HepG2 (cell line): ENCODE measurements at regions not wholly inside any gene's neighbourhood (a gene's known extent, or its start where the extent isn't known, plus 50 kb on each side); places are given as distances from the start of the nearest gene placed in this dataset.

Source experiments
- ATAC-seq: fragments of 200-7000 bp; cut with Tn5 transposase; 3 replicates; pipeline ENCODE4 v1.9.1; 2020; ENCODE audit warnings: mild to moderate bottlenecking, moderate library complexity
- BruUV-seq: library from RNA; stranded (reverse); fragments of 400-500 nt; replicated peaks from 2 replicates; lab custom pipeline; 2021; lab: Mats Ljungman, UMichigan
- CTCF ChIA-PET: fragments of 300-600 bp; formaldehyde crosslinking; extraction: SDS; loops from one replicate; lab custom pipeline; 2021; ENCODE audit warnings: low total read pairs, inconsistent platforms, low intra/inter-chr PET ratio; lab: Yijun Ruan, JAX
- POLR2A ChIA-PET: fragments of 350-600 bp; sonication (Branson Sonifier 250); formaldehyde crosslinking; loops from one replicate; lab custom pipeline; 2020; ENCODE audit warnings: antibody characterized with exemption, inconsistent platforms; lab: Yijun Ruan, JAX
- DNase-seq: peaks from one replicate; pipeline ENCODE4 v3.0.0-alpha.2; 2015; ENCODE audit warnings: low spot score
- FAIRE-seq: peaks from 3 replicates; lab custom pipeline; 2011; peaks lifted over from hg19 to GRCh38; lab: Jason Lieb, UNC
- H2AFZ ChIP-seq: one replicate; pipeline ENCODE4 v1.6.1; 2011; ENCODE audit warnings: low read length, inconsistent platforms
- H3K27ac ChIP-seq: fragments of 300-600 bp; 3 replicates; pipeline ENCODE4 v1.8.0; 2011; ENCODE audit warnings: mixed run types, mild to moderate bottlenecking, mixed read lengths, low read length, inconsistent platforms; ENCODE audit not compliant: insufficient read depth; ENCODE audit errors: extremely low read length
- H3K27me3 ChIP-seq, 2 experiments: fragments of 200-600 bp in 1 of 2; 2 replicates in 1 of 2; 3 replicates in 1 of 2; pipeline versions ENCODE4 v1.6.0 to v1.8.0; 2011; ENCODE audit warnings: low read length in 2 of 2, mild to moderate bottlenecking in 2 of 2, moderate library complexity in 2 of 2, inconsistent platforms in 1 of 2; ENCODE audit not compliant: insufficient read depth in 2 of 2, control insufficient read depth in 1 of 2
- H3K36me3 ChIP-seq, 2 experiments: fragments of 200-600 bp in 1 of 2; replicated peaks in 1 of 2; 2 replicates in 1 of 2; 3 replicates in 1 of 2; pipeline versions ENCODE4 v1.5.1 to v1.8.0; 2011; ENCODE audit warnings: low read length in 2 of 2, inconsistent platforms in 1 of 2; ENCODE audit not compliant: insufficient read depth in 2 of 2, control insufficient read depth in 1 of 2
- H3K4me1 ChIP-seq: 2 replicates; pipeline ENCODE4 v1.5.1; 2012; ENCODE audit warnings: low read length, inconsistent platforms; ENCODE audit not compliant: insufficient read depth
- H3K4me2 ChIP-seq: 2 replicates; pipeline ENCODE4 v1.6.0; 2011; ENCODE audit warnings: low read depth, low read length, inconsistent platforms
- H3K4me3 ChIP-seq, 3 experiments: fragments of 200-600 bp in 1 of 3; sonication (generic), shearing (Covaris generic) in 1 of 3; replicated peaks in 1 of 3; 2 replicates each; pipeline ENCODE4 v1.5.1; 2011 to 2016; ENCODE audit warnings: low read length in 3 of 3, inconsistent platforms in 2 of 3, low read depth in 2 of 3, mild to moderate bottlenecking in 2 of 3, control low read depth in 1 of 3, mixed read lengths in 1 of 3; ENCODE audit not compliant: insufficient read depth in 1 of 3
- H3K79me2 ChIP-seq: one replicate; pipeline ENCODE4 v1.6.1; 2011; ENCODE audit warnings: low read length, inconsistent platforms; ENCODE audit not compliant: insufficient read depth
- H3K9ac ChIP-seq: 2 replicates; pipeline ENCODE4 v1.6.0; 2011; ENCODE audit warnings: mild to moderate bottlenecking, low read depth, low read length, inconsistent platforms; ENCODE audit not compliant: insufficient read depth
- H3K9me3 ChIP-seq: 2 replicates; pipeline ENCODE4 v1.5.1; 2012; ENCODE audit warnings: mild to moderate bottlenecking, low read length
- H4K20me1 ChIP-seq: 2 replicates; pipeline ENCODE4 v1.6.0; 2011; ENCODE audit warnings: inconsistent platforms, mild to moderate bottlenecking, low read length, moderate library complexity; ENCODE audit not compliant: insufficient read depth
- BHLHE40 ChIP-seq: IDR thresholded peaks from 2 replicates; pipeline ENCODE4 v1.6.1; 2011; ENCODE audit warnings: low read length, improper control_type of control experiment
- ETV6 ChIP-seq: sonication (generic); formaldehyde crosslinking; conservative IDR thresholded peaks from 2 replicates; pipeline ENCODE4 v1.4.0; 2020; ENCODE audit warnings: missing genetic modification reagents
- SNAPC5 ChIP-seq: sonication (generic); formaldehyde crosslinking; IDR thresholded peaks from 2 replicates; pipeline ENCODE4 v1.8.1; 2023; ENCODE audit warnings: mild to moderate bottlenecking, missing genetic modification reagents, borderline replicate concordance
- ZBED4 ChIP-seq: sonication (generic); formaldehyde crosslinking; IDR thresholded peaks from 2 replicates; pipeline ENCODE4 v1.4.0; 2020; ENCODE audit warnings: missing genetic modification reagents, borderline replicate concordance
- ZMAT3 ChIP-seq: sonication (generic); formaldehyde crosslinking; conservative IDR thresholded peaks from 2 replicates; pipeline ENCODE4 v1.7.0; 2021; ENCODE audit warnings: missing genetic modification reagents
- WGBS: methylation state at CpG from one replicate; pipeline ENCODE4 v1.1.6; 2017; ENCODE audit warnings: low lambda C conversion rate; 5-methylcytosine and 5-hydroxymethylcytosine counted together
- in situ Hi-C: cut with HindIII; loops from 2 replicates; pipeline ENCODE4 v1.10.0; 2017; ENCODE audit warnings: low pct_unique_long_range_greater_than_20kb; ENCODE audit not compliant: extremely low pct_ligation_motif_present
- intact Hi-C: fragments of 100-400 bp; cut with micrococcal nuclease; formaldehyde crosslinking; loops from one replicate; pipeline ENCODE4 v1.10.0; 2022; ENCODE audit not compliant: unreplicated experiment
- TF ChIP-seq, protein P1 (sequence below), 2 experiments: fragments of 450-650 bp in 1 of 2; sonication (generic) in 1 of 2; formaldehyde crosslinking in 1 of 2; IDR thresholded peaks; 2 replicates each; pipeline versions ENCODE4 v1.6.1 to v1.8.0; 2016 to 2022; ENCODE audit warnings: antibody characterized with exemption in 1 of 2, mild to moderate bottlenecking in 1 of 2, missing genetic modification reagents in 1 of 2

- TF ChIP-seq, protein P1, sequence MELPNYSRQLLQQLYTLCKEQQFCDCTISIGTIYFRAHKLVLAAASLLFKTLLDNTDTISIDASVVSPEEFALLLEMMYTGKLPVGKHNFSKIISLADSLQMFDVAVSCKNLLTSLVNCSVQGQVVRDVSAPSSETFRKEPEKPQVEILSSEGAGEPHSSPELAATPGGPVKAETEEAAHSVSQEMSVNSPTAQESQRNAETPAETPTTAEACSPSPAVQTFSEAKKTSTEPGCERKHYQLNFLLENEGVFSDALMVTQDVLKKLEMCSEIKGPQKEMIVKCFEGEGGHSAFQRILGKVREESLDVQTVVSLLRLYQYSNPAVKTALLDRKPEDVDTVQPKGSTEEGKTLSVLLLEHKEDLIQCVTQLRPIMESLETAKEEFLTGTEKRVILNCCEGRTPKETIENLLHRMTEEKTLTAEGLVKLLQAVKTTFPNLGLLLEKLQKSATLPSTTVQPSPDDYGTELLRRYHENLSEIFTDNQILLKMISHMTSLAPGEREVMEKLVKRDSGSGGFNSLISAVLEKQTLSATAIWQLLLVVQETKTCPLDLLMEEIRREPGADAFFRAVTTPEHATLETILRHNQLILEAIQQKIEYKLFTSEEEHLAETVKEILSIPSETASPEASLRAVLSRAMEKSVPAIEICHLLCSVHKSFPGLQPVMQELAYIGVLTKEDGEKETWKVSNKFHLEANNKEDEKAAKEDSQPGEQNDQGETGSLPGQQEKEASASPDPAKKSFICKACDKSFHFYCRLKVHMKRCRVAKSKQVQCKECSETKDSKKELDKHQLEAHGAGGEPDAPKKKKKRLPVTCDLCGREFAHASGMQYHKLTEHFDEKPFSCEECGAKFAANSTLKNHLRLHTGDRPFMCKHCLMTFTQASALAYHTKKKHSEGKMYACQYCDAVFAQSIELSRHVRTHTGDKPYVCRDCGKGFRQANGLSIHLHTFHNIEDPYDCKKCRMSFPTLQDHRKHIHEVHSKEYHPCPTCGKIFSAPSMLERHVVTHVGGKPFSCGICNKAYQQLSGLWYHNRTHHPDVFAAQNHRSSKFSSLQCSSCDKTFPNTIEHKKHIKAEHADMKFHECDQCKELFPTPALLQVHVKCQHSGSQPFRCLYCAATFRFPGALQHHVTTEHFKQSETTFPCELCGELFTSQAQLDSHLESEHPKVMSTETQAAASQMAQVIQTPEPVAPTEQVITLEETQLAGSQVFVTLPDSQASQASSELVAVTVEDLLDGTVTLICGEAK (IDR thresholded peaks at IDR 0.05) = no peak
- TF ChIP-seq, protein P1 (CRISPR knock-in tag; IDR thresholded peaks at IDR 0.05) = no peak
Observed at GRCh38 chr5:67364381-67364970, 167.9 kb upstream of the CD180 start (continued).

DNA sequence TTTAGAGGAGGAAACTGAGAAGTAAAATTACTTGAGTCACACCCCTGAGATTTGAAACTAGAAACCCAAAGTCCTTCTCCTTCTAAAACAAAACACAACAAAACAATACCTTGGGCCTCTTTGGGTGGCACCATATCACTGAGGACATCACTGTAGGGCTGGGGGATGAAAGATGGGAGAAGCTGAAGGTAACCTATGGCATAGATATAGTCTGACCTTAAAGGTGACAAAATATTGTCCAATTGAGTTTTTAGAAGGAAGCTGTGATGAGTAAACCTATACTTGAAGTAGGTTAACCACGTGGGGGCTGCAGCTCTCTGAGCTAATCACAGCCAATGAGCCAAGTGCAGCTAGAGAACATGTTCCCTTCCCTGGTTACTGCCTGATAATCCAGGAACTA, 167.4 kb upstream of the CD180 start:
- FAIRE-seq = no peak
- Histone ChIP-seq H3K79me2 (no peaks in the 10 kb centered on the region), H3K9ac (no peak overlapping the region), H3K36me3 (no peaks in the 10 kb centered on the region), H3K4me2 (no peak overlapping the region), H3K27me3 (no peaks in the 10 kb centered on the region), H3K4me1 (no peaks in the 10 kb centered on the region), H2AFZ (no peak overlapping the region), H3K27ac (no peak overlapping the region), H3K4me3 (no peak overlapping the region), H4K20me1 (no peaks in the 10 kb centered on the region), H3K9me3 (no peaks in the 10 kb centered on the region)
- ChIA-PET CTCF (no interaction called here), POLR2A (no interaction called here)
- BruUV-seq = no TSS peak
- in situ Hi-C loops (no loop called here), intact Hi-C loops (no loop called here)
- WGBS = 11% methylated on average over 1 of the region's 1 CpG
- no peak for DNase-seq
- no peak for ATAC-seq
- no peak for TF ChIP-seq SNAPC5 (CRISPR knock-in tag)
- no peak for TF ChIP-seq ETV6 (CRISPR knock-in tag)
- no peak for TF ChIP-seq ZMAT3 (CRISPR knock-in tag)
- TF ChIP-seq ZBED4 (CRISPR knock-in tag) = no peak
- TF ChIP-seq BHLHE40 = no peak
